ENCODE measurements at regions not wholly inside any gene's neighbourhood (a gene's known extent, or its start where the extent isn't known, plus 50 kb on each side); places are given as distances from the start of the nearest gene placed in this dataset.

GRCh38 chr4:153045111-153045982 lies 109.2 kb downstream of the FHDC1 start:
- DNase-seq (ENCODE audit: low read depth in 2 of 2): peak in 1 of 2 donors; percentile 42
- H3K27me3 ChIP-seq (ENCODE audit: control insufficient read depth, insufficient read depth, low read length): peaks cover 2% of the 10 kb centered on the region

DNA sequence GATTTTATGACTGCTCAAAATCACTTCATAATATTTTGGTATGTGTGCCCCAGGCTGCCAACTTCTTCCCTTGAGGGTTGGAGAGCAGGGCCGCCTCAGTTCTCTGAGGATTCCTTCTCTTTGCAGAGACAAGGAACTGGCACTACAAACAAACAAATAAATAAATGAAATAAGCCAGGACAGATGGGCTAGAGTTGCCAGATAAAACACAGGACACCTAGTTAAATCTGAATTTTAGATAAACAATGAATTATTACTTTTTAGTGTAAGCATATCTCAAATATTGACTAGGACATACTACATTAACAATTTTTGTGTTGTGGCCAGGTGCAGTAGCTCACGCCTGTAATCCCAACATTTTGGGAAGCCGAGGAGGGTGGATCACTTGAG lies 122.5 kb downstream of the FHDC1 start:
- Histone ChIP-seq H3K79me2 (ENCODE audit: control insufficient read depth, insufficient read depth, low read length) (no peaks in the 10 kb centered on the region), H3K4me3 (replicated peaks in 1 of 4; ENCODE audit: control extremely low read depth in 1 of 4, insufficient read depth in 1 of 4, low read depth in 3 of 4, low read length in 4 of 4) (no peak overlapping the region), H3K4me1 (ENCODE audit: control insufficient read depth, extremely low read depth, insufficient read depth, low read length) (no peaks in the 10 kb centered on the region), H3K36me3 (ENCODE audit: control insufficient read depth, insufficient read depth, low read length) (no peaks in the 10 kb centered on the region), H3K9ac (ENCODE audit: insufficient read depth, low read length) (no peak overlapping the region), H3K9me3 (ENCODE audit: control insufficient read depth, insufficient read depth, low read depth, low read length) (no peaks in the 10 kb centered on the region), H3K27me3 (ENCODE audit: control insufficient read depth, insufficient read depth, low read length) (peaks cover 6% of the 10 kb centered on the region), H3K27ac (ENCODE audit: insufficient read depth, low read length) (no peak overlapping the region), H2AFZ (ENCODE audit: low read length) (no peak overlapping the region), H4K20me1 (ENCODE audit: control insufficient read depth, extremely low read depth, insufficient read depth, low read length) (no peaks in the 10 kb centered on the region), H3K4me2 (ENCODE audit: extremely low read depth, insufficient read depth, low read length) (no peak overlapping the region)
- no peak for DNase-seq (ENCODE audit: low read depth in 2 of 2)
- TF ChIP-seq, protein P1, sequence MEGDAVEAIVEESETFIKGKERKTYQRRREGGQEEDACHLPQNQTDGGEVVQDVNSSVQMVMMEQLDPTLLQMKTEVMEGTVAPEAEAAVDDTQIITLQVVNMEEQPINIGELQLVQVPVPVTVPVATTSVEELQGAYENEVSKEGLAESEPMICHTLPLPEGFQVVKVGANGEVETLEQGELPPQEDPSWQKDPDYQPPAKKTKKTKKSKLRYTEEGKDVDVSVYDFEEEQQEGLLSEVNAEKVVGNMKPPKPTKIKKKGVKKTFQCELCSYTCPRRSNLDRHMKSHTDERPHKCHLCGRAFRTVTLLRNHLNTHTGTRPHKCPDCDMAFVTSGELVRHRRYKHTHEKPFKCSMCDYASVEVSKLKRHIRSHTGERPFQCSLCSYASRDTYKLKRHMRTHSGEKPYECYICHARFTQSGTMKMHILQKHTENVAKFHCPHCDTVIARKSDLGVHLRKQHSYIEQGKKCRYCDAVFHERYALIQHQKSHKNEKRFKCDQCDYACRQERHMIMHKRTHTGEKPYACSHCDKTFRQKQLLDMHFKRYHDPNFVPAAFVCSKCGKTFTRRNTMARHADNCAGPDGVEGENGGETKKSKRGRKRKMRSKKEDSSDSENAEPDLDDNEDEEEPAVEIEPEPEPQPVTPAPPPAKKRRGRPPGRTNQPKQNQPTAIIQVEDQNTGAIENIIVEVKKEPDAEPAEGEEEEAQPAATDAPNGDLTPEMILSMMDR (conservative IDR thresholded peaks at IDR 0.05 in 1 of 2, IDR thresholded peaks at IDR 0.05 in 1 of 2; ENCODE audit: low read depth in 1 of 2, low read length in 2 of 2): no peak
- TF ChIP-seq EZH2 (IDR thresholded peaks at IDR 0.05; ENCODE audit: low read length, missing control alignments): no peak

More at GRCh38 chr4:153045111-153045982, 109.2 kb downstream of the FHDC1 start:
- no peak overlapping the region for H3K4me2 ChIP-seq (ENCODE audit: extremely low read depth, insufficient read depth, low read length)
- no peaks in the 10 kb centered on the region for H3K9me3 ChIP-seq (ENCODE audit: control insufficient read depth, insufficient read depth, low read depth, low read length)
- TF ChIP-seq EZH2 (IDR thresholded peaks at IDR 0.05; ENCODE audit: low read length, missing control alignments): no peak
- no peak overlapping the region for H3K9ac ChIP-seq (ENCODE audit: insufficient read depth, low read length)
- no peaks in the 10 kb centered on the region for H3K36me3 ChIP-seq (ENCODE audit: control insufficient read depth, insufficient read depth, low read length)
- H3K79me2 ChIP-seq (ENCODE audit: control insufficient read depth, insufficient read depth, low read length): no peaks in the 10 kb centered on the region
- no peak overlapping the region for H3K27ac ChIP-seq (ENCODE audit: insufficient read depth, low read length)
- H3K4me3 ChIP-seq (replicated peaks in 1 of 4; ENCODE audit: control extremely low read depth in 1 of 4, insufficient read depth in 1 of 4, low read depth in 3 of 4, low read length in 4 of 4): no peak overlapping the region
- H2AFZ ChIP-seq (ENCODE audit: low read length): no peak overlapping the region
- no peaks in the 10 kb centered on the region for H3K4me1 ChIP-seq (ENCODE audit: control insufficient read depth, extremely low read depth, insufficient read depth, low read length)
- H4K20me1 ChIP-seq (ENCODE audit: control insufficient read depth, extremely low read depth, insufficient read depth, low read length): no peaks in the 10 kb centered on the region

DNA sequence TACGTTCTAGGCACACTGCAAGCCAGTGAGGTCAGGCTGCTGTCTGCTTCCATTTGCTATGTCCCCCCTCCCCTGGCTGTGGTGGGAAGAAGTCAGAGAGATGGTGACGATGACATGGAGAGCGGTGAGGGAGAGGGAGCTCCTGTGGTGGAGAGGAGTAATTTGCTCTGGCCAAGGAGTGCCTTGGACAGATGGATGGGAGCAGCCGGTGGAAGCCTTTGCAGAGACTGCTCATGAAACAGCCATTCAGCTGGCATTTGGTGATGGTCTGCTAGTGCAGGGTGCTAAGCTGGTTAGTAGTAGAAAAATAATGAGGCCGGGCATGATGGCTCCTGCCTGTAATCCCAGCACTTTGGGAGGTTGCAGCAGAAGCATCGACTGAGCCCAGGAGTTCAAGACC lies 124.1 kb downstream of the FHDC1 start:
- no peak overlapping the region for H3K9ac ChIP-seq (ENCODE audit: insufficient read depth, low read length)
- no peaks in the 10 kb centered on the region for H3K79me2 ChIP-seq (ENCODE audit: control insufficient read depth, insufficient read depth, low read length)
- no peaks in the 10 kb centered on the region for H4K20me1 ChIP-seq (ENCODE audit: control insufficient read depth, extremely low read depth, insufficient read depth, low read length)
- no peak overlapping the region for H3K27ac ChIP-seq (ENCODE audit: insufficient read depth, low read length)
- H3K9me3 ChIP-seq (ENCODE audit: control insufficient read depth, insufficient read depth, low read depth, low read length): no peaks in the 10 kb centered on the region
- H2AFZ ChIP-seq (ENCODE audit: low read length): no peak overlapping the region
- H3K36me3 ChIP-seq (ENCODE audit: control insufficient read depth, insufficient read depth, low read length): no peaks in the 10 kb centered on the region
- H3K4me1 ChIP-seq (ENCODE audit: control insufficient read depth, extremely low read depth, insufficient read depth, low read length): no peaks in the 10 kb centered on the region
- peaks cover 6% of the 10 kb centered on the region for H3K27me3 ChIP-seq (ENCODE audit: control insufficient read depth, insufficient read depth, low read length)
- DNase-seq (ENCODE audit: low read depth in 2 of 2): no peak
- TF ChIP-seq, protein P1 (conservative IDR thresholded peaks at IDR 0.05 in 1 of 2, IDR thresholded peaks at IDR 0.05 in 1 of 2; ENCODE audit: low read depth in 1 of 2, low read length in 2 of 2): no peak
- TF ChIP-seq EZH2 (IDR thresholded peaks at IDR 0.05; ENCODE audit: low read length, missing control alignments): no peak
- no peak overlapping the region for H3K4me2 ChIP-seq (ENCODE audit: extremely low read depth, insufficient read depth, low read length)
- H3K4me3 ChIP-seq (replicated peaks in 1 of 4; ENCODE audit: control extremely low read depth in 1 of 4, insufficient read depth in 1 of 4, low read depth in 3 of 4, low read length in 4 of 4): no peak overlapping the region
